A549 (cell line): ENCODE measurements at regions not wholly inside any gene's neighbourhood (a gene's known extent, or its start where the extent isn't known, plus 50 kb on each side); places are given as distances from the start of the nearest gene placed in this dataset.

Experiments
- CTCF ChIP-seq: fragments of >200 bp; sonication (Bioruptor Twin); formaldehyde crosslinking; IDR thresholded peaks from 3 replicates; pipeline ENCODE4 v1.5.1; 2016
- EHMT2 ChIP-seq: fragments of 200-600 bp; sonication (generic); IDR thresholded peaks from 2 replicates; pipeline ENCODE4 v1.6.1; 2016; ENCODE audit warnings: antibody characterized with exemption, low read depth, mild to moderate bottlenecking, moderate library complexity
- FOSL2 ChIP-seq, 2 experiments: fragments of 450-650 bp in 1 of 2; fragments of >200 bp in 1 of 2; sonication (Bioruptor Twin) in 1 of 2; formaldehyde crosslinking; IDR thresholded peaks; 2 replicates each; pipeline versions ENCODE4 v1.5.0 to v1.6.1; 2016 to 2020; ENCODE audit warnings: mild to moderate bottlenecking in 1 of 2, moderate library complexity in 1 of 2
- KDM5A ChIP-seq: fragments of 200-600 bp; sonication (generic); IDR thresholded peaks from 2 replicates; pipeline ENCODE4 v1.6.1; 2016; ENCODE audit warnings: antibody characterized with exemption, mild to moderate bottlenecking
- MYC ChIP-seq: IDR thresholded peaks from 2 replicates; pipeline ENCODE4 v1.6.1; 2012; ENCODE audit warnings: mild to moderate bottlenecking, inconsistent platforms, low read length, improper control_type of control experiment, borderline replicate concordance
- POLR2A ChIP-seq: IDR thresholded peaks from 2 replicates; pipeline ENCODE4 v1.6.1; 2012; ENCODE audit warnings: mild to moderate bottlenecking, low read length
- RCOR1 ChIP-seq: fragments of 150-350 bp; IDR thresholded peaks from 2 replicates; pipeline ENCODE4 v1.6.1; 2014; ENCODE audit warnings: antibody characterized with exemption, low read length, low read depth
- SMC3 ChIP-seq: fragments of >200 bp; sonication (Bioruptor Twin); formaldehyde crosslinking; IDR thresholded peaks from 3 replicates; pipeline ENCODE4 v1.6.1; 2018; ENCODE audit warnings: inconsistent platforms
- TF ChIP-seq, protein P1 (sequence below): fragments of 200-600 bp; sonication (generic); IDR thresholded peaks from 2 replicates; pipeline ENCODE4 v1.6.1; 2016; ENCODE audit warnings: antibody characterized with exemption, mild to moderate bottlenecking, moderate library complexity

DNA sequence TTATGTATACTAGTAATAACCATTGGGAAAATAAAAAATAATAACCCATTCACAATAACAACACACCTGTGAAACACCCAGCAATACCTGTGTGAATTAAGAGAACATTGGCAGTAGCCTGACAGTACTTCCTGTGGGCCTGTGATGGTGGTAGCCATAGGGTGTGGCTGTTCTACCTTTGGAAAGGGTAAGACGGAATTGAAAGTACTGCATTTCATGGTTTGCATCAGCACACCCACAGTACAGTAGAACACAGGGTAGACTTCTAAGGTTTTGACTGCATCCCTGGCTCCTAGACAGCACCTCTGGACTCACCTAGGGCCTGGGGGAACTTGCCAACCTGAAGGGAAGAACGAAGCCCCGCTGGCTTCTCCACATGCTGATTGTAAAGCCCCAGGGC is 279.8 kb downstream of the HTR1B start:
- TF ChIP-seq POLR2A (no peak), RCOR1 (no peak), EHMT2 (no peak), CTCF (no peak), KDM5A (no peak), MYC (no peak), FOSL2 (IDR thresholded peaks at IDR 0.05) (no peak), FOSL2 (CRISPR knock-in tag; IDR thresholded peaks at IDR 0.05) (no peak), SMC3 (no peak)
- TF ChIP-seq, protein P1, sequence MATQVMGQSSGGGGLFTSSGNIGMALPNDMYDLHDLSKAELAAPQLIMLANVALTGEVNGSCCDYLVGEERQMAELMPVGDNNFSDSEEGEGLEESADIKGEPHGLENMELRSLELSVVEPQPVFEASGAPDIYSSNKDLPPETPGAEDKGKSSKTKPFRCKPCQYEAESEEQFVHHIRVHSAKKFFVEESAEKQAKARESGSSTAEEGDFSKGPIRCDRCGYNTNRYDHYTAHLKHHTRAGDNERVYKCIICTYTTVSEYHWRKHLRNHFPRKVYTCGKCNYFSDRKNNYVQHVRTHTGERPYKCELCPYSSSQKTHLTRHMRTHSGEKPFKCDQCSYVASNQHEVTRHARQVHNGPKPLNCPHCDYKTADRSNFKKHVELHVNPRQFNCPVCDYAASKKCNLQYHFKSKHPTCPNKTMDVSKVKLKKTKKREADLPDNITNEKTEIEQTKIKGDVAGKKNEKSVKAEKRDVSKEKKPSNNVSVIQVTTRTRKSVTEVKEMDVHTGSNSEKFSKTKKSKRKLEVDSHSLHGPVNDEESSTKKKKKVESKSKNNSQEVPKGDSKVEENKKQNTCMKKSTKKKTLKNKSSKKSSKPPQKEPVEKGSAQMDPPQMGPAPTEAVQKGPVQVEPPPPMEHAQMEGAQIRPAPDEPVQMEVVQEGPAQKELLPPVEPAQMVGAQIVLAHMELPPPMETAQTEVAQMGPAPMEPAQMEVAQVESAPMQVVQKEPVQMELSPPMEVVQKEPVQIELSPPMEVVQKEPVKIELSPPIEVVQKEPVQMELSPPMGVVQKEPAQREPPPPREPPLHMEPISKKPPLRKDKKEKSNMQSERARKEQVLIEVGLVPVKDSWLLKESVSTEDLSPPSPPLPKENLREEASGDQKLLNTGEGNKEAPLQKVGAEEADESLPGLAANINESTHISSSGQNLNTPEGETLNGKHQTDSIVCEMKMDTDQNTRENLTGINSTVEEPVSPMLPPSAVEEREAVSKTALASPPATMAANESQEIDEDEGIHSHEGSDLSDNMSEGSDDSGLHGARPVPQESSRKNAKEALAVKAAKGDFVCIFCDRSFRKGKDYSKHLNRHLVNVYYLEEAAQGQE = no peak
